ACC112 (cell line): ENCODE measurements at regions not wholly inside any gene's neighbourhood (a gene's known extent, or its start where the extent isn't known, plus 50 kb on each side); places are given as distances from the start of the nearest gene placed in this dataset.

Experiments
- H2AFZ ChIP-seq: fragments of 200-600 bp; sonication (generic); one replicate; pipeline ENCODE4 v1.6.0; 2017; ENCODE audit warnings: antibody characterized with exemption, low read length; ENCODE audit not compliant: unreplicated experiment
- H3K27ac ChIP-seq: fragments of 200-600 bp; sonication (generic); 2 replicates; pipeline ENCODE4 v1.5.1; 2014; ENCODE audit warnings: low read depth, mild to moderate bottlenecking, antibody characterized with exemption, low read length, moderate library complexity
- H3K27me3 ChIP-seq: fragments of 200-600 bp; sonication (generic); 2 replicates; pipeline ENCODE4 v1.6.1; 2014; ENCODE audit warnings: mild to moderate bottlenecking, antibody characterized with exemption, low read length, moderate library complexity, mixed read lengths; ENCODE audit not compliant: insufficient read depth
- H3K36me3 ChIP-seq: fragments of 200-600 bp; sonication (generic); 2 replicates; pipeline ENCODE4 v1.6.1; 2016; ENCODE audit warnings: mild to moderate bottlenecking, antibody characterized with exemption, low read length, moderate library complexity, mixed read lengths; ENCODE audit not compliant: insufficient read depth
- H3K4me1 ChIP-seq: fragments of 200-600 bp; sonication (generic); one replicate; pipeline ENCODE4 v1.6.1; 2016; ENCODE audit warnings: low read length, mixed read lengths; ENCODE audit not compliant: insufficient read depth, unreplicated experiment, control insufficient read depth
- H3K4me3 ChIP-seq: fragments of 200-600 bp; sonication (generic); 2 replicates; pipeline ENCODE4 v1.5.1; 2014; ENCODE audit warnings: mild to moderate bottlenecking, low read depth, low read length
- H3K79me2 ChIP-seq: fragments of 200-600 bp; sonication (generic); one replicate; pipeline ENCODE4 v1.6.0; 2016; ENCODE audit warnings: low read length; ENCODE audit not compliant: control insufficient read depth, unreplicated experiment, insufficient read depth

DNA sequence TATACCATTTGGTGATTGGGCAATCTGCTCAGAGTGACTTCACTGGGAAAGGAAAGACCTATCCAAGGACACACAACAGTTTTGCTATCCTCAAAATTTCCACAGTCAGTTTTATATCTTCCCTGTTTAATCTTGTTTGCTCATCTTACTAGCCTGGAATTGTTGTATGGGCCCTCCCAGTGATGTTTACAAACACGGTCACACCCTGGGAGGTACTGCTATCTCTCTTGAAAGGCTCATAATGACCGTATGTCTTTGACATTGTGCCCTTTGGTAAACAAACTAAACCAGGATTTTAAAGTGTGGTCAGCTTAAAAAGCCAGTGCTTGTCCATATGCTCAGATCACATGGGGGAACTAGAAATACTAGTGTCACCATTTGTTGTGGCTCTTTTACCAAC, 277.0 kb downstream of the CDH2 start:
- H3K27ac ChIP-seq, result no peak overlapping the region
- no peaks in the 10 kb centered on the region for H3K79me2 ChIP-seq
- no peaks in the 10 kb centered on the region for H3K27me3 ChIP-seq
- H2AFZ ChIP-seq, result no peak overlapping the region
- no peaks in the 10 kb centered on the region for H3K36me3 ChIP-seq
- H3K4me1 ChIP-seq, result no peaks in the 10 kb centered on the region
- H3K4me3 ChIP-seq, result no peak overlapping the region

- Histone ChIP-seq H3K79me2 (no peaks in the 10 kb centered on the region), H2AFZ (no peak overlapping the region), H3K36me3 (no peaks in the 10 kb centered on the region), H3K4me1 (no peaks in the 10 kb centered on the region), H3K4me3 (no peak overlapping the region), H3K27me3 (no peaks in the 10 kb centered on the region), H3K27ac (no peak overlapping the region)
Measured at GRCh38 chr18:27894746-27895145, 282.2 kb downstream of the CDH2 start.

DNA sequence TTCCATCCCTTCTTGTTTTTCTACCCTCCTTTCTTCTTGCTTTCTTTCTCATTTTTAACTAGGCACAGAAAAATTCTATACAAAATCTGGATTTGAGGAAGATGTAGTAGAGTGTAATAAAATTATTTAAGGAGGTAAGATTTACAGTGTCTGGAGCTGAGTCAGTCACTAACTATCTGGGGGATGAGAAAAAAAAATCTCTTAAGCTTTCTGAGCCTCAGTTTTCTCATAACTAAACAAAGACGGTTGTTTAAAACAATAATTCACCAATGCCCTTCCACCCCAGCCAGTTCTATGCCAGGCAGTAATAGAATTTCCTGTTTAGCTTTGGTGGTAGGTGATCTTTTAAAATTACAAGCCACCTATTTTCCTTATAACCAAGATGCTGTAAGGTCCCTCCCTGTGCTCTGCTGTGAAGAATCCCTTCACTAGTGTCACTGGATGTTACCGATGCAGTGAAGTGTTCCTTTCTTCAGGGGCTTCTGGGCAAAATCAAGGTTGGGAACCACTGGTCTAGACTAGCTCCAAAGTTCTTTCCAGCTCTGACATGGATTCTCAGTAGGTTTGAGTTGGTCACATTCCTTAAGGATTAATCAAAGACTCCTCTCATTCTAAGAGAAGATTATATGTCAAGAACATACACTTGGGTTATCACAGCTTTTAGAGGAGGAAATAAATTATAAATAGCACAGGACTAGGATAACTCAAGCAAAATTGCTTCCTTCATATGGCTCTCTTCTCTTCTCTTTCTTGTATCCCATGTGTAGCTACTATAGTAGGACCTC, 289.0 kb downstream of the CDH2 start:
- Histone ChIP-seq H3K79me2 (no peaks in the 10 kb centered on the region), H3K27me3 (no peaks in the 10 kb centered on the region), H2AFZ (peak overlapping the region; percentile 71), H3K36me3 (no peaks in the 10 kb centered on the region), H3K4me3 (no peak overlapping the region), H3K4me1 (peaks cover 21% of the 10 kb centered on the region), H3K27ac (peak overlapping the region; percentile 52)

DNA sequence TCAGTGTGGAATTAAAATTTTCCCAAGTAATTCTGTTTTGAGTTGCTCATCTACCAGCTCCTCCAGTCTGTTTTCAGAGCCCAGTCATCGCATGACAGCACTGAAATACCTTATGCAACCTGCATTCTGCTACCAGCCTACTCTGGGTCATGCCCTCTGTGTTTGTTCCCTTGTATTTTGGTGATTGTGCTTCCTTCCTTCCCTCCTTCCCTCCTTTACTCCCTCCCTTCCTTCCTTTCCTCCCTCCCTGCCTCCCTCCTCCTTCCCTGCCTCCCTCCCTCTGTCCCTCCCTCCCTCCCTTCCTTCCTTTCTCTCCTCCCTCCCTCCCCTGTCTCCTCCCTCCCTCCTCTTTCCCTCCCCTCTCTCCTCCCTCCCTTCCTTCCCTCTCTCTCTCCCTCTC, 289.6 kb downstream of the CDH2 start:
- no peaks in the 10 kb centered on the region for H3K27me3 ChIP-seq
- H3K79me2 ChIP-seq, result no peaks in the 10 kb centered on the region
- H3K36me3 ChIP-seq, result no peaks in the 10 kb centered on the region
- peak overlapping the region; percentile 71 for H2AFZ ChIP-seq
- no peak overlapping the region for H3K4me3 ChIP-seq
- peaks cover 21% of the 10 kb centered on the region for H3K4me1 ChIP-seq
- H3K27ac ChIP-seq, result peak overlapping the region; percentile 52

DNA sequence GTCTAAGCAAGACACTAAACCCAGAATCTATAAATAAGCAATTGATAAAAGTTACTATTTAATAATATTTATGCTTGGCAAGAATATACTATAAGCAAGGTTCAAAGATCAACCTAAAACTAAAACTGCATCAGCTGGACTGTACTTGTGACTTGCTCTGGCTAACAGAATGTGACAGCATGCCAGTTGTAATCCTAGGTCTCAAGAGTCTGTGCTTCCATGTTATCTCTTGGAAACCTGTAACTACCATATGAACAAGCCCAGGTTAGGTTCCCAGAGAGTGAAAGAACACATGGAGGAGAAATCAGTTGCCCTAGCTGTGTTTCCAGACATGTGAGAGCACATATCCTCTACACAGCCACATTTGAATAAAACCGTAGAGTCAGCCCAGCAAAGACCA, 297.4 kb downstream of the CDH2 start:
- H3K4me1 ChIP-seq, result no peaks in the 10 kb centered on the region
- no peak overlapping the region for H3K27ac ChIP-seq
- no peak overlapping the region for H2AFZ ChIP-seq
- H3K4me3 ChIP-seq, result no peak overlapping the region
- H3K27me3 ChIP-seq, result no peaks in the 10 kb centered on the region
- no peaks in the 10 kb centered on the region for H3K36me3 ChIP-seq
- H3K79me2 ChIP-seq, result no peaks in the 10 kb centered on the region

DNA sequence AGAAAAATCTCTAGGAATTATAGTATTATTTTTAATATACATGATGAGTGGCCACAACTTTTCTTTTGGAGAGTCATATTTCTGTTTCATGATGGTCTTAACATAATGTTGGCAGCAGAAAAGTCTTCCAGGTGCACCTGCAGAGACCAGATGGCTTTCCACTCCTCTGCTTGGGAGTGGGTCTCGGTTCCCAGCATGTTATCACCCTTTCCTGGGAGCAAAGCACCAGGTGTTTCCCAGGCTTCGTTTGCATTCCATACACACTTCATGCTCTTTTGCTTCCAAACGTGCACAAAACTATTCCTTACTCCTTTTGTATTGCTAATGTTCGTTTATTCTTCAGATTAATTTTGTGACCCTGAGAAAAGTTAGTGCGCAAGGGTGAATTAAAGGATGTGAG, 305.2 kb downstream of the CDH2 start:
- no peaks in the 10 kb centered on the region for H3K79me2 ChIP-seq
- H3K4me3 ChIP-seq, result no peak overlapping the region
- no peaks in the 10 kb centered on the region for H3K27me3 ChIP-seq
- H3K36me3 ChIP-seq, result no peaks in the 10 kb centered on the region
- no peak overlapping the region for H3K27ac ChIP-seq
- H2AFZ ChIP-seq, result no peak overlapping the region
- no peaks in the 10 kb centered on the region for H3K4me1 ChIP-seq

DNA sequence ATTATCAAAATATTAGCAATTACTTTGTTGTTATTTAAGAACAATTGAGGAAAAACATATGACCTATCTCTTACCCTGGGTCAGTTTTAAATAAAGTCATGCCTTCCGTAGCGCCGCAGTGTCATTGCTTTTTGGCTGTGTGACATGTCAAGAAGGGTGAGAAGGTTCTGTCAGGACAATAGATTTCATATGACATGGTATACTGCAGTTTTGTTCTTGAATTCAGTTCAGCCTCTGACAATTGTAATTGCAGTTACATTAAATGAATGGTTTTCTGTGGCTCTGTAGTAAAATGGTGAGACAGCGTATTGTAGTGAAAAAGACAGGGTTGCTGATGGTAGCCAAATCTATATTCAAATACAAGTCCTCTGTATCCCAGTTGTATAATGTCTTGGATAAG, 307.2 kb downstream of the CDH2 start:
- no peak overlapping the region for H3K27ac ChIP-seq
- H3K27me3 ChIP-seq, result no peaks in the 10 kb centered on the region
- no peaks in the 10 kb centered on the region for H3K36me3 ChIP-seq
- H3K4me1 ChIP-seq, result no peaks in the 10 kb centered on the region
- no peaks in the 10 kb centered on the region for H3K79me2 ChIP-seq
- H2AFZ ChIP-seq, result no peak overlapping the region
- no peak overlapping the region for H3K4me3 ChIP-seq

DNA sequence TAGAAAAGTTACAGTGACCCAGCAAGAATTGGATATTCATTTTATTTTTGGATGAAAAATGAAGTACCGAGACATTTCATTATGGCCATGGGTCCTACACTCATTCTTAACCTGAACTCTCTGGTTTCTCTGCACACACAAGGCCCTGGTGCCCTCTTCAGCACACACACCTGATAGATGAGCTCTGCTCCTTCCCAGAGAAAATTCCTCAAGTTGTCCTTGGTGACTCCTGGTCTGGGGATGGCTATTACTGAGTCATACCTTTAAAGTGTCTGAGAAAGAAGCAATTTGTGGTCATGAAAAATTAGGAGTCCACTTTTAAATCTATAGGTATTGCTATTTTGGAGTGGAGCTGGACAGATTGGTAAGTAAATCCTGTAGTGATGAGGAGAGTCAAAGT, 311.5 kb downstream of the CDH2 start:
- no peak overlapping the region for H3K27ac ChIP-seq
- no peaks in the 10 kb centered on the region for H3K27me3 ChIP-seq
- no peaks in the 10 kb centered on the region for H3K79me2 ChIP-seq
- H3K36me3 ChIP-seq, result no peaks in the 10 kb centered on the region
- peaks cover 6% of the 10 kb centered on the region for H3K4me1 ChIP-seq
- H3K4me3 ChIP-seq, result no peak overlapping the region
- no peak overlapping the region for H2AFZ ChIP-seq

- H3K4me3 ChIP-seq, result no peak overlapping the region
- no peak overlapping the region for H2AFZ ChIP-seq
- H3K36me3 ChIP-seq, result no peaks in the 10 kb centered on the region
- no peak overlapping the region for H3K27ac ChIP-seq
- no peaks in the 10 kb centered on the region for H3K79me2 ChIP-seq
- H3K27me3 ChIP-seq, result no peaks in the 10 kb centered on the region
- peaks cover 6% of the 10 kb centered on the region for H3K4me1 ChIP-seq
Measured at GRCh38 chr18:27863780-27864430, 313.0 kb downstream of the CDH2 start.

DNA sequence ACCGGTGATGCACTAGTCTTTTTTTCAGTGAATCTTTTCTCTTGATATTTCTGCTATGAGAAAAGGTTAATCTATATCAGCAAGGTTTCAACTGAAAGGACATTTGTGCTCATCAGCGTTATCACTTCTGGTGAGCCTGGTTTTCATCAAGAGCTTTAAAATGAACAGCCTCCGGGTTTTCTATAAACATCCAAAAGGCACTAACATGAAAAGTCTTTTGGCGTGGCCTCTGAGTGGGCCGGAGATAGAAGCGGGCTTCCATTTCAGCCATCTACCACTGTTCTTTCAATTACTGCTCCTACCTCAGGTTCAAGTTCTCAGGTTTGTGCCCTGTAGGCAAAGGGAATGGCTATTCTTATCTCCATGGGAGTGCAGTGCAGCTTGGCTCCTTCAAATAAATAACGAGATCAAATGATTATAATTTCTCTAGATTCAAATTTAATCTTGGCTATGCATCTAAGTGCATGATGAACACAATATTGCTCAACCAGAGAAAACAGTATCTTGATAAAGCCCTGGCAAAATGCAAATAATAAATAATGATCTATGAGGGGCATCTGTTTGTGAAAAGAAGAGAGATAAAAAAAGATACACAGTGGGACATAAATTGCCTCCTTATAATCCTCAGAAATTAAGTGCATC, 314.8 kb downstream of the CDH2 start:
- Histone ChIP-seq H3K4me3 (no peak overlapping the region), H3K4me1 (peaks cover 6% of the 10 kb centered on the region), H3K79me2 (no peaks in the 10 kb centered on the region)

DNA sequence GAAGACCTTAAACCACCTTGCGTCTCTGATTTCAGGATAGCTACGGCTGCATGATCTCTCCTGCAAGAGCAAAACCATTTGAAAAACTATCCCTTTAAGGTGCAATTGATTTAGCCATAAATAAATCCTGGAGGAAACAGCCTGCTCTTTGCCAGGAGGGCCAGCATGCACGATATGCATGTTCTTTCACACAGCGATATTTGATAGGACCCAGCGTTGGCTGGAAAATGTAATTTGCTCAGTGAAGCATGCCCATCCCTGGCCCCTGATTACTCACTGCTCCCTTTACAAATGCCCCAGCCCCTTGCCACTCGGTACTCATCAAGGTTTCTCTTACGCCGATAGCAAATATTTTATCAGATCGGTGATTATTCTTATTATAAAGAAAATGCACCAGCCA, 315.4 kb downstream of the CDH2 start:
- Histone ChIP-seq H3K4me3 (no peak overlapping the region), H3K27ac (no peak overlapping the region), H2AFZ (no peak overlapping the region), H3K4me1 (peaks cover 6% of the 10 kb centered on the region), H3K27me3 (no peaks in the 10 kb centered on the region), H3K36me3 (no peaks in the 10 kb centered on the region), H3K79me2 (no peaks in the 10 kb centered on the region)

More for the DNA sequence above, 314.8 kb downstream of the CDH2 start:
- no peaks in the 10 kb centered on the region for H3K27me3 ChIP-seq
- no peak overlapping the region for H3K27ac ChIP-seq
- H3K36me3 ChIP-seq, result no peaks in the 10 kb centered on the region
- no peak overlapping the region for H2AFZ ChIP-seq
